CD4-positive, alpha-beta T cell treated with Interleukin-1 beta for 1 hour (primary cell): ENCODE measurements at regions not wholly inside any gene's neighbourhood (a gene's known extent, or its start where the extent isn't known, plus 50 kb on each side); places are given as distances from the start of the nearest gene placed in this dataset.
A peak's percentile ranks its signal among the peaks of the same experiment; 100 is the strongest.
"Not testable (repeated sequence)": the region's sequence is repeated elsewhere in the genome, so short reads cannot be mapped to it uniquely, and the experiment has no call there.

Experiments used
- DNase-seq, 2 donors: peaks; one replicate each; pipeline ENCODE4 v3.0.0-alpha.2; 2020 to 2022

- DNase-seq, result no peak
These were observed 1535.8 kb upstream of the PCDH10 start for GRCh38 chr4:131613086-131613823.

DNA sequence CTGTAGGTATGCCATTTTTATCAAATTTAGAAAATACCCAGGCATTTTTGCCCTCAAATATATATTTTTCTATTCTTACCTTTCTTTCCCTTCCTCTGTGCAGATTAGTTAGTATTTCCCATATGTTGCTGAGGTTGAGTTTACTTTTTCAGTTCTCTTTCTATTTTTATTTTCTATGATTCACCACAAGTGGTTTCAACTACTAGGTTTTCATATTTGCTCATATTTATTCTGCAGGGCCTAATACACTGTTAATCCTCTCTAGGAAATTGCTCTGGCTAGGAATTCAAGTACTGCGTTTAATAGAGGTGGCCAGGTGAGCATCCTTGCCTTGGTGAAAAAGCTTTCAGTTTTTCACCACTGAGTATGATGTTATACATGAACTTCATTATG lies 1535.3 kb upstream of the PCDH10 start:
- DNase-seq, result no peak

DNA sequence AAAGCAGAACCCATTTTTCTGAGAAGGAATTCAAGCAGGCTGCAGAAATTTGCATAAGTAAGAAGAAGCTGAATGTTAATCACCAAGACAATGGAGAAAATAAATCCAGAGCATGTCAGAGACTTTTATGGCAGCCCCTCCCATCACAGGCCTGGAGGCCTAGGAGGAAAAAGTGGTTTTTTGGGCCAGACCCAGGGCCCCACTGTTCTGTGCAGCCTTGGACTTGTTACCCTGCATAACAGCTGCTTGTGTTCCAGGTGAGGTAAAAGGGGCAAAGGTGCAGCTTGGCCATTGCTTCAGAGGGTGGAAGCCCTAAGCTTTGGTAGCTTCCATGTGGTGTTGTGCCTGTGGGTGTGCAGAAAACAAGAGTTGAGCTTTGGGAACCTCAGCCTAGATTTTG lies 1516.2 kb upstream of the PCDH10 start:
- DNase-seq, result no peak

DNA sequence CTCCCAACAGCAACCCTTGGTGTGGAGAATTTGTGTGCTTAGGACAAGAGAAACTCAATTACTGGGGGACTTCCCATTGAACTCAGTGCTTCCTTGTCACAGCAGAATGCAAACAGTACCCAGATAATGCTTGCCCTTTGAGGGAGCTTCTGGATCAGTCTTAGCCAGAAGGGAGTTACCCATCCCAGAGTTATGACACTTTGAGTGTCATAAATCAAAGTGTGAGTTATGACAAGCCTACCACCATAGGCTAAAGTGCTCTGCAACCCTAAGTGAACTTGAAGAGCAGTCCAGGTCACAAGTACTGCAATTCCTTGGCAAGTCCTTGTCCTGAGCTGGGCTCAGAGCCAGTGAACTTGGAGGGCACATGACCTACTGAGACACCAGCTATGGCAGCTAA lies 1513.9 kb upstream of the PCDH10 start:
- DNase-seq, result no peak

DNA sequence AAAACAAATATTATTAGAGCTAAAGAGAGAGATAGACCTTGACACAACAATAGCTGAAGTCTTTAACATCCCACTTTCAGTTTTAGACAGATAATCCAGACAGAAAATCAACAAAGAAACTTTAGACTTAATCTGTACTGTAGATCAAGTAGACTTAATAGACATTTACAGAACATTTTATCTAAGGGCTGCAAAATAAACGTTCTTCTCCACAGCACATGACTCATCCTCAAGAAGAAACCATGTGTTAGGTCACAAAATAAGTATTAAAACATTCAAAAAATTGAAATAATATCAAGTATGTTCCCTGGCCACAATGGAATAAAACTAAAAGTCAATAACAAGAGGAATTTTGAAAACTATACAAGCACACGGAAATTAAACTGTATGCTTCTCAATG lies 1510.3 kb upstream of the PCDH10 start:
- no peak for DNase-seq

GRCh38 chr4:131644619-131645018 lies 1504.5 kb upstream of the PCDH10 start:
- no peak for DNase-seq

DNA sequence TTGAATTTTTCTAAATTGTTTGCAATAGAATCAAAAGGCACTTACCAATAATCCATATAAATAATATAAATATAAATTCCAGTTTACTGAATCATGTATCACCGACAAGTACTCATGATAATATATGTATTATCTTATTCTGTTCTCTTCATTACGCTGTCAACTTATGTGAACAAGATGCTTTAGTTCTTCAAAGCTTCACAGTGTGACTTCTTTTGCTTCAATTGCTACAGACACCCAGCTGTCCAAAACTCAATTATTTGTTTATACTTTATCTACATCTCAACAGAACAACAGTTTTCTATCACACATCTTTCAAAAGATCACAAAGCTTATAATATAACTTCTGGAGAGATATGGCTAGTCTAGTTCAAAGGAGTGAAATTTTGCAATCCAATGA lies 1499.9 kb upstream of the PCDH10 start:
- DNase-seq, result no peak

- no peak for DNase-seq
These were observed 1498.1 kb upstream of the PCDH10 start for GRCh38 chr4:131650951-131651350.

GRCh38 chr4:131683314-131683713 lies 1465.8 kb upstream of the PCDH10 start:
- DNase-seq, result not testable (repeated sequence)

- DNase-seq, result no peak
These were observed 1427.2 kb upstream of the PCDH10 start for GRCh38 chr4:131721883-131722282.

GRCh38 chr4:131723069-131723468 lies 1426.0 kb upstream of the PCDH10 start:
- not testable (repeated sequence) for DNase-seq

DNA sequence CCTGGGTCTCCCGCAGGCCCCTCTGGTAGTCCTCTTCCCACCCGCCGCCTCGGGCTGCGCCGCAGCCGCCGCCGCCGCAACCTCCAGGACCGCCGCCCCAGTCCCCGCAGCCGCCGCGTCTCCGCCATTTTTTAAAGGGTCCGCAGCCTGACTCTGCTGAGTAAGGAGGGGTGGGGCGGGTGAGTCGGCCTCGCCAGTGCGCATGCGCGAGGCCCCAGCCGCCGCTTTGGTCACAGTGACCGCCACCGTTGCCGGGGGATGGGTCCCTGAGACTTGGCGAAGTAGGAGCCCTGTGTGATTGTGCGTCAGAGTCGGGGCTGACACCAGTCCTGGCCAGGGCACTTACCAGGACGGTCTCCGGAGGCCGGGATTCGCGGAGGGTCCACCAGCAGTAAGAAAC lies 1424.2 kb upstream of the PCDH10 start:
- peak; percentile 55 to 75 for DNase-seq

- DNase-seq, result not testable (repeated sequence)
These were observed 1423.6 kb upstream of the PCDH10 start for GRCh38 chr4:131725521-131725920.

GRCh38 chr4:131726940-131727339 lies 1422.2 kb upstream of the PCDH10 start:
- DNase-seq, result not testable (repeated sequence)

- not testable (repeated sequence) for DNase-seq
These were observed 1421.7 kb upstream of the PCDH10 start for GRCh38 chr4:131727418-131727817.

DNA sequence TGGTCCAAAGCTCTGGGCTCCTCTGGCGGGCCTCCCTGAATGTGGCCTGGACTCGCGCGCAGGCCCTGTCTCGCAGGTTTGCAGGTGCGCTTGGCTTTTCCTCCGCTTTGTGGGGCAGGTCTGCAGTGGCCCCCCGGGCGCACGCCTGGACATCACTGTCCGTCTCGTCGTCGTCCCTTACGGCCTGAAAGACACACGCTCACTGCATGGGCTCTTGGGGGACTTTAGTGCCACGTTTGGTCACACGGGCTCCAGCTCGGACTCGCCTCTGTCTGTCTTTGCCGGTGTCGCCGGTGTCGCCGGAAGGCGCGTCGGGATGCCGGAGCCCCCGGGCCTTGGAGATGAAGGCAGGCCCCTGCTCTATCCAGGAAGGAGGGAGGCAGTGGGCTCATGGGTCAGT lies 1419.9 kb upstream of the PCDH10 start:
- not testable (repeated sequence) for DNase-seq

- not testable (repeated sequence) for DNase-seq
These were observed 1419.2 kb upstream of the PCDH10 start for GRCh38 chr4:131729716-131730398.

DNA sequence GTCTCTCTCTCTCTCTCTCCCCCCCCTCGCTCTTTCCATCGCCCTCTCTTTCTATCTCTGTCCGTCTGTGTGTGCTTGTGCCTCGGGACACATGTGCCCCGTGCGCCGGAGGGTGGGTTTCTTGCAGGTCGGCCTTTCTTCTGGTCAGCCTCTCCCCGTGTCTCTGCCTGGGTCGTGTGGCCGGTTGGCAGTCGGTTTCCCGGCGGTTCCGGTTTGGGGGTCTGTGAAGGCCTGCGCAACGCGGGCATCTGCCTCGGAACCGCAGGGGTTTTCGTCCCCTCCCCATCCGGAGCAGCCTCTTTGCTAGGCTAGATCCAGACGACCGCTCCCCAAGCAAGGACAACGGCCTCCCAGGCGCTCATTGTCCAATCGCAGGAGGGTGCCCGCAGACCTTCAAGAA lies 1418.5 kb upstream of the PCDH10 start:
- DNase-seq, result not testable (repeated sequence)

DNA sequence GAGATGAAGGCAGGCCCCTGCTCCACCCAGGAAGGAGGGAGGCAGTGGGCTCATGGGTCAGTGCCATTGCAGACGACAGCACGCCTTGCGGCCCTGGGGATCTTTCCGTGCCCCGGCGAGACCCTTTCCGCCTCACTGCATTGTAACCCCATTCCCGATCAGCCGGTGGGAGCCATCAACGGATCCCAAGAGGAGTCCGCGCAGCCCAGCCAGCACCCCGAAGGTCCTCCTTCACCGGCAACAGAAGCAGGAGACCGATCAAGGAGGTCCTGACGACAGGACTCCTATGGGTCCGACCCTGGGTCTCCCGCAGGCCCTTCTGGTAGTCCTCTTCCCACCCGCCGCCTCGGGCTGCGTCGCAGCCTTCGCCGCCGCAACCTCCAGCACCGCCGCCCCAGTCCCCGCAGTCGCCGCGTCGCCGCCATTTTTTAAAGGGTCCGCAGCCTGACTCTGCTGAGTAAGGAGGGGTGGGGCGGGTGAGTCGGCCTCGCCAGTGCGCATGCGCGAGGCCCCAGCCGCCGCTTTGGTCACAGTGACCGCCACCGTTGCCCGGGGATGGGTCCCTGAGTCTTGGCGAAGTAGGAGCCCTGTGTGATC lies 1417.0 kb upstream of the PCDH10 start:
- not testable (repeated sequence) for DNase-seq

DNA sequence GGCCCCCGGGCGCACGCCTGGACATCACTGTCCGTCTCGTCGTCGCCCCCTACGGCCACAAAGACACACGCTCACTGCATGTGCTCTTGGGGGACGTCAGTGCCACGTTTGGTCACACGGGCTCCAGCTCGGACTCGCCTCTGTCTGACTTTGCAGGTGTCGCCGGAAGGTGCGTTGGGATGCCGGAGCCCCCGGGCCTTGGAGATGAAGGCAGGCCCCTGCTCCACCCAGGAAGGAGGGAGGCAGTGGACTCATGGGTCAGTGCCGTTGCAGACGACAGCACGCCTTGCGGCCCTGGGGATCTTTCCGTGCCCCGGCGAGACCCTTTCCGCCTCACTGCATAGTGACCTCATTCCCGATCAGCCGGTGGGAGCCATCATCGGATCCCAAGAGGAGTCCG lies 1414.8 kb upstream of the PCDH10 start:
- not testable (repeated sequence) for DNase-seq

DNA sequence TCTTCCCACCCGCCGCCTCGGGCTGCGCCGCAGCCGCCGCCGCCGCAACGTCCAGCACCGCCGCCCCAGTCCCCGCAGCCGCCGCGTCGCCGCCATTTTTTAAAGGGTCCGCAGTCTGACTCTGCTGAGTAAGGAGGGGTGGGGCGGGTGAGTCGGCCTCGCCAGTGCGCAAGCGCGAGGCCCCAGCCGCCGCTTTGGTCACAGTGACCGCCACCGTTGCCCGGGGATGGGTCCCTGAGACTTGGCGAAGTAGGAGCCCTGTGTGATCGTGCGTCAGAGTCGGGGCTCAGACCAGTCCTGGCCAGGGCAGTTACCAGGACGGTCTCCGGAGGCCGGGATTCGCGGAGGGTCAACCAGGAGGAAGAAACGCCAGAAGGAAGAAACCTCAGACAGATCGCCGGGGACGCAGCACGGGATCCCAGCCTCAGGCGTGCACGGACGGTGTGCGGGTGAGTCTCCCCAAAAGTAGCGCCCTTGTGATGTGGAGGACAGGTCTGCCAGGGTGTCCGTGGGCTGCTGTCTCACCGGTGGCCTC lies 1414.2 kb upstream of the PCDH10 start:
- DNase-seq, result peak; percentile 10 to 17

- DNase-seq, result not testable (repeated sequence)
These were observed 1410.1 kb upstream of the PCDH10 start for GRCh38 chr4:131738991-131739390.

DNA sequence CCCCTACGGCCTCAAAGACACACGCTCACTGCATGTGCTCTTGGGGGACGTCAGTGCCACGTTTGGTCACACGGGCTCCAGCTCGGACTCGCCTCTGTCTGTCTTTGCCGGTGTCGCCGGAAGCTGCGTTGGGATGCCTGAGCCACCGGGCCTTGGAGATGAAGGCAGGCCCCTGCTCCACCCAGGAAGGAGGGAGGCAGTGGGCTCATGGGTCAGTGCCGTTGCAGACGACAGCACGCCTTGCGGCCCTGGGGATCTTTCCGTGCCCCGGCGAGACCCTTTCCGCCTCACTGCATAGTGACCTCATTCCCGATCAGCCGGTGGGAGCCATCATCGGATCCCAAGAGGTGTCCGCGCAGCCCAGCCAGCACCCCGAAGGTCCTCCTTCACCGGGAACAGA lies 1407.3 kb upstream of the PCDH10 start:
- not testable (repeated sequence) for DNase-seq
